Spleen (tissue), 11 donors: ENCODE measurements at regions not wholly inside any gene's neighbourhood (a gene's known extent, or its start where the extent isn't known, plus 50 kb on each side); places are given as distances from the start of the nearest gene placed in this dataset.

Experiments used
- DNase-seq: peaks from one replicate; pipeline ENCODE4 v3.0.0-alpha.2; 2020
- H3K27ac ChIP-seq, 8 donors: fragments of 200-600 bp; sonication (generic) in 7 of 8; 1 replicate in 4 of 8; 2 replicates in 4 of 8; pipeline versions ENCODE4 v1.5.0 to v1.8.0; 2016 to 2021; ENCODE audit warnings: inconsistent platforms in 4 of 8, mild to moderate bottlenecking in 4 of 8, moderate library complexity in 1 of 8
- H3K27me3 ChIP-seq, 7 donors: fragments of 200-600 bp; sonication (generic) in 6 of 7; replicated peaks in 1 of 7; 1 replicate in 4 of 7; 2 replicates in 3 of 7; pipeline versions ENCODE4 v1.5.0 to v1.8.0; 2016 to 2021; ENCODE audit warnings: inconsistent platforms in 3 of 7, mild to moderate bottlenecking in 1 of 7
- H3K36me3 ChIP-seq, 6 donors: fragments of 200-600 bp; sonication (generic) in 5 of 6; 1 replicate in 4 of 6; 2 replicates in 2 of 6; pipeline versions ENCODE4 v1.5.0 to v1.8.0; 2016 to 2021; ENCODE audit warnings: inconsistent platforms in 2 of 6
- H3K4me1 ChIP-seq, 6 donors: fragments of 200-600 bp; sonication (generic) in 5 of 6; 1 replicate in 3 of 6; 2 replicates in 3 of 6; pipeline versions ENCODE4 v1.5.0 to v1.8.0; 2016 to 2021; ENCODE audit warnings: inconsistent platforms in 3 of 6
- H3K4me3 ChIP-seq, 8 donors: fragments of 200-600 bp; sonication (generic) in 7 of 8; 1 replicate in 4 of 8; 2 replicates in 4 of 8; pipeline versions ENCODE4 v1.5.0 to v1.8.0; 2016 to 2021; ENCODE audit warnings: inconsistent platforms in 4 of 8, mild to moderate bottlenecking in 4 of 8, moderate library complexity in 2 of 8
- H3K9me3 ChIP-seq, 8 donors: fragments of 200-600 bp; sonication (generic) in 7 of 8; 1 replicate in 4 of 8; 2 replicates in 4 of 8; pipeline versions ENCODE4 v1.5.0 to v1.8.0; 2016 to 2021; ENCODE audit warnings: inconsistent platforms in 4 of 8
- CTCF ChIP-seq, 11 experiments: fragments of 200-600 bp in 7 of 11; fragments of 450-650 bp in 4 of 11; sonication (generic) in 4 of 11; IDR thresholded peaks in 8 of 11; conservative IDR thresholded peaks in 3 of 11; 1 replicate in 7 of 11; 2 replicates in 4 of 11; pipeline versions ENCODE4 v1.4.0 to v1.8.0; 2016 to 2021; ENCODE audit warnings: antibody characterized with exemption in 11 of 11, inconsistent platforms in 4 of 11, mild to moderate bottlenecking in 1 of 11
- POLR2A ChIP-seq, 3 donors: fragments of 450-650 bp; IDR thresholded peaks; one replicate each; pipeline ENCODE4 v1.5.1; 2017; ENCODE audit warnings: antibody characterized with exemption in 3 of 3, mild to moderate bottlenecking in 1 of 3
- POLR2AphosphoS5 ChIP-seq, 3 donors: sonication (generic); formaldehyde crosslinking; IDR thresholded peaks; one replicate each; pipeline ENCODE4 v1.5.1; 2017; ENCODE audit warnings: antibody characterized with exemption in 3 of 3
- WGBS, 5 donors: extraction: QIAGEN DNeasy Blood & Tissue Kit in 3 of 5; methylation state at CpG; one replicate each; pipeline versions ENCODE4 v1.1.5 to v1.1.7; 2013 to 2018; 5-methylcytosine and 5-hydroxymethylcytosine counted together
- intact Hi-C: fragments of 100-400 bp; cut with DNase I; formaldehyde crosslinking; loops from one replicate; pipeline ENCODE4 v1.15.0; 2023; ENCODE audit warnings: low total_unique reads
- donor health status: healthy with polysubstance abuse.
- donor health status: DM: no; HTN: no; CAD: no; lungs with moderate emphysema.
- donor health status: DM: no; HTN: no; CAD: no.
- donor health status: Bipolar disorder and iron deficiency.
- donor health status: healthy.
- donor health status: DM: no; HTN: no; CAD: no.
- donor health status: DM: yes; HTN: yes; CAD: no.

- intact Hi-C loops, result no loop called here
- no peak for TF ChIP-seq POLR2A (IDR thresholded peaks at IDR 0.05)
- no peak for TF ChIP-seq CTCF (IDR thresholded peaks at IDR 0.05 in 8 of 11, conservative IDR thresholded peaks at IDR 0.05 in 3 of 11)
- TF ChIP-seq POLR2AphosphoS5 (IDR thresholded peaks at IDR 0.05), result no peak
- no peaks in the 10 kb centered on the region for H3K36me3 ChIP-seq
- no peaks in the 10 kb centered on the region for H3K27me3 ChIP-seq
- DNase-seq, result no peak
- H3K4me3 ChIP-seq, result no peak overlapping the region
- 84 to 89% (median 85%) methylated on average over 6 of the region's 6 CpGs for WGBS, 5 donors
- peaks cover 0 to 4% (median 0%) of the 10 kb centered on the region in 8 donors for H3K9me3 ChIP-seq
- H3K27ac ChIP-seq, result no peak overlapping the region
- H3K4me1 ChIP-seq, result no peaks in the 10 kb centered on the region
These were observed 124.1 kb upstream of the ACO1 start for GRCh38 chr9:32260151-32260862.

GRCh38 chr9:32264170-32264864 lies 120.1 kb upstream of the ACO1 start:
- no peak for DNase-seq
- Histone ChIP-seq H3K4me3 (no peak overlapping the region), H3K36me3 (no peaks in the 10 kb centered on the region), H3K27ac (no peak overlapping the region), H3K4me1 (no peaks in the 10 kb centered on the region), H3K9me3 (peaks cover 0 to 4% (median 0%) of the 10 kb centered on the region in 8 donors), H3K27me3 (no peaks in the 10 kb centered on the region)
- intact Hi-C loops, result no loop called here
- no peak for TF ChIP-seq CTCF (IDR thresholded peaks at IDR 0.05 in 8 of 11, conservative IDR thresholded peaks at IDR 0.05 in 3 of 11)
- TF ChIP-seq POLR2A (IDR thresholded peaks at IDR 0.05), result no peak
- TF ChIP-seq POLR2AphosphoS5 (IDR thresholded peaks at IDR 0.05), result no peak
- 61 to 68% (median 67%) methylated on average over 6 of the region's 6 CpGs for WGBS, 5 donors

GRCh38 chr9:32265037-32265436 lies 119.4 kb upstream of the ACO1 start:
- Histone ChIP-seq H3K4me3 (no peak overlapping the region), H3K27ac (no peak overlapping the region), H3K9me3 (peaks cover 0 to 4% (median 0%) of the 10 kb centered on the region in 8 donors), H3K36me3 (no peaks in the 10 kb centered on the region), H3K4me1 (no peaks in the 10 kb centered on the region), H3K27me3 (no peaks in the 10 kb centered on the region)
- intact Hi-C loops, result no loop called here
- TF ChIP-seq POLR2AphosphoS5 (IDR thresholded peaks at IDR 0.05), result no peak
- WGBS, 5 donors, result 88 to 91% (median 89%) methylated on average over 3 of the region's 3 CpGs
- no peak for DNase-seq

- Histone ChIP-seq H3K4me3 (no peak overlapping the region), H3K9me3 (no peaks in the 10 kb centered on the region), H3K36me3 (no peaks in the 10 kb centered on the region), H3K27ac (no peak overlapping the region), H3K27me3 (no peaks in the 10 kb centered on the region), H3K4me1 (no peaks in the 10 kb centered on the region)
- DNase-seq, result no peak
- no peak for TF ChIP-seq POLR2AphosphoS5 (IDR thresholded peaks at IDR 0.05)
- no peak for TF ChIP-seq POLR2A (IDR thresholded peaks at IDR 0.05)
- no peak for TF ChIP-seq CTCF (IDR thresholded peaks at IDR 0.05 in 8 of 11, conservative IDR thresholded peaks at IDR 0.05 in 3 of 11)
- intact Hi-C loops, result no loop called here
These were observed 105.5 kb upstream of the ACO1 start for GRCh38 chr9:32278991-32279390.
